K562 (cell line): ENCODE measurements at regions not wholly inside any gene's neighbourhood (a gene's known extent, or its start where the extent isn't known, plus 50 kb on each side); places are given as distances from the start of the nearest gene placed in this dataset.

Experiments
- ARID1B ChIP-seq: fragments of 450-650 bp; IDR thresholded peaks from 2 replicates; pipeline ENCODE4 v1.6.1; 2016; ENCODE audit warnings: antibody characterized with exemption, mild to moderate bottlenecking, inconsistent platforms
- ATF1 ChIP-seq, 2 experiments: fragments of 450-650 bp in 1 of 2; IDR thresholded peaks; 2 replicates each; pipeline ENCODE4 v1.6.1; 2016; ENCODE audit warnings: missing compliant biosample characterization in 1 of 2, missing genetic modification characterization in 1 of 2
- E2F3 ChIP-seq: fragments of 250-450 bp; sonication (Bioruptor Pico); IDR thresholded peaks from 2 replicates; pipeline ENCODE4 v1.4.0; 2020; ENCODE audit warnings: mild to moderate bottlenecking
- GTF2B ChIP-seq: IDR thresholded peaks from 2 replicates; pipeline ENCODE4 v1.6.1; 2011; ENCODE audit not compliant: insufficient read length; ENCODE audit errors: extremely low read depth
- HDAC2 ChIP-seq: fragments of 450-650 bp; IDR thresholded peaks from 2 replicates; pipeline ENCODE4 v1.6.1; 2016; ENCODE audit warnings: mild to moderate bottlenecking
- JUN ChIP-seq, 2 experiments: sonication (generic) in 1 of 2; formaldehyde crosslinking in 1 of 2; IDR thresholded peaks; 2 replicates each; pipeline versions ENCODE4 v1.6.1 to v1.8.0; 2012 to 2022; ENCODE audit warnings: borderline replicate concordance in 2 of 2, mild to moderate bottlenecking in 2 of 2, improper control_type of control experiment in 1 of 2, low read depth in 1 of 2, low read length in 1 of 2, missing genetic modification reagents in 1 of 2
- KAT2B ChIP-seq: IDR thresholded peaks from one replicate; pipeline ENCODE4 v1.6.1; 2012; ENCODE audit warnings: low read depth, mild to moderate bottlenecking, control low read depth, inconsistent platforms, low read length, moderate library complexity
- MAZ ChIP-seq, 2 experiments: fragments of 450-650 bp in 1 of 2; sonication (generic) in 1 of 2; formaldehyde crosslinking; IDR thresholded peaks in 1 of 2; conservative IDR thresholded peaks in 1 of 2; 2 replicates each; pipeline versions ENCODE4 v1.4.0 to v1.5.0; 2020; ENCODE audit warnings: mild to moderate bottlenecking in 1 of 2, missing genetic modification reagents in 1 of 2
- MED1 ChIP-seq: sonication (generic); formaldehyde crosslinking; IDR thresholded peaks from 2 replicates; pipeline ENCODE4 v1.8.1; 2023; ENCODE audit warnings: missing genetic modification reagents, borderline replicate concordance
- NONO ChIP-seq, 2 experiments: fragments of 200-400 bp in 1 of 2; fragments of 450-650 bp in 1 of 2; formaldehyde crosslinking in 1 of 2; IDR thresholded peaks; 2 replicates each; pipeline ENCODE4 v1.6.1; 2017; ENCODE audit warnings: low read depth in 2 of 2, mild to moderate bottlenecking in 2 of 2, moderate library complexity in 2 of 2, low read length in 1 of 2
- NR2C1 ChIP-seq, 2 experiments: fragments of 450-650 bp; IDR thresholded peaks; 2 replicates each; pipeline ENCODE4 v1.6.1; 2017; ENCODE audit warnings: mild to moderate bottlenecking in 2 of 2, antibody characterized with exemption in 1 of 2, inconsistent platforms in 1 of 2, missing compliant biosample characterization in 1 of 2, missing genetic modification characterization in 1 of 2
- NR2C2 ChIP-seq, 2 experiments: fragments of 200-800 bp in 1 of 2; sonication (Bioruptor generic) in 1 of 2; sonication (generic) in 1 of 2; formaldehyde crosslinking in 1 of 2; IDR thresholded peaks; 2 replicates each; pipeline versions ENCODE4 v1.6.1 to v1.8.0; 2016 to 2022; ENCODE audit warnings: mild to moderate bottlenecking in 1 of 2, missing compliant biosample characterization in 1 of 2, missing genetic modification characterization in 1 of 2, missing genetic modification reagents in 1 of 2
- PHF8 ChIP-seq: fragments of 200-600 bp; sonication (generic); IDR thresholded peaks from 2 replicates; pipeline ENCODE4 v1.6.1; 2012; ENCODE audit warnings: mixed run types, mild to moderate bottlenecking, inconsistent platforms, low read length, moderate library complexity, borderline replicate concordance
- SRSF1 ChIP-seq: fragments of 200-400 bp; formaldehyde crosslinking; IDR thresholded peaks from 2 replicates; pipeline ENCODE4 v1.6.1; 2017; ENCODE audit warnings: mild to moderate bottlenecking, low read depth, low read length, moderate library complexity
- TFAP4 ChIP-seq: sonication (generic); formaldehyde crosslinking; IDR thresholded peaks from 2 replicates; pipeline ENCODE4 v1.8.0; 2022; ENCODE audit warnings: missing genetic modification reagents, mild to moderate bottlenecking, moderate library complexity, borderline replicate concordance
- ZBTB12 ChIP-seq: fragments of 250-450 bp; sonication (Bioruptor Pico); IDR thresholded peaks from 2 replicates; pipeline ENCODE4 v1.4.0; 2020
- ZNF511 ChIP-seq: sonication (generic); formaldehyde crosslinking; IDR thresholded peaks from 2 replicates; pipeline ENCODE4 v1.8.0; 2022; ENCODE audit warnings: mild to moderate bottlenecking, missing genetic modification reagents
- ZNF592 ChIP-seq: fragments of 450-650 bp; IDR thresholded peaks from 2 replicates; pipeline ENCODE4 v1.6.1; 2017; ENCODE audit warnings: antibody characterized with exemption, mild to moderate bottlenecking

- no peak for TF ChIP-seq JUN (IDR thresholded peaks at IDR 0.05; ENCODE audit: borderline replicate concordance, low read depth, low read length)
- TF ChIP-seq JUN (CRISPR knock-in tag; IDR thresholded peaks at IDR 0.05; ENCODE audit: borderline replicate concordance): no peak
- TF ChIP-seq E2F3 (CRISPR knock-in tag): 0 out of 2 replicates have a peak, but pooled peaks have one; percentile 67
- peak; percentile 36; the same call in 1 of the 2 replicates for TF ChIP-seq ATF1 (CRISPR knock-in tag; IDR thresholded peaks at IDR 0.05)
- TF ChIP-seq ATF1 (tag; IDR thresholded peaks at IDR 0.05): peak; percentile 92
- TF ChIP-seq GTF2B: no peak
- TF ChIP-seq ZNF592: no peak
- TF ChIP-seq ZNF511 (CRISPR knock-in tag): peak; percentile 60
- peak; percentile 66 for TF ChIP-seq ZBTB12 (CRISPR knock-in tag)
- TF ChIP-seq NONO (IDR thresholded peaks at IDR 0.05; ENCODE audit: low read depth in 2 of 2, low read length in 1 of 2): no peak
- no peak for TF ChIP-seq MED1 (CRISPR knock-in tag)
- TF ChIP-seq NR2C2 (CRISPR knock-in tag; IDR thresholded peaks at IDR 0.05): peak; percentile 81
- TF ChIP-seq NR2C2 (tag; IDR thresholded peaks at IDR 0.05): peak; percentile 95
- TF ChIP-seq HDAC2: no peak
- no peak for TF ChIP-seq NR2C1 (IDR thresholded peaks at IDR 0.05)
- peak; percentile 92 for TF ChIP-seq NR2C1 (tag; IDR thresholded peaks at IDR 0.05)
- no peak for TF ChIP-seq SRSF1
- no peak for TF ChIP-seq ARID1B
- TF ChIP-seq KAT2B: no peak
- 0 out of 4 replicates have a peak, but pooled peaks of 1 of the 2 experiments have one; percentile 50 for TF ChIP-seq MAZ (CRISPR knock-in tag; conservative IDR thresholded peaks at IDR 0.05 in 1 of 2, IDR thresholded peaks at IDR 0.05 in 1 of 2)
- TF ChIP-seq PHF8: peak; percentile 57; the same call in 1 of the 2 replicates
- TF ChIP-seq TFAP4 (CRISPR knock-in tag): peak; percentile 56; the same call in 1 of the 2 replicates
These were observed 574.3 kb upstream of the GHITM start (continued) for GRCh38 chr10:83564889-83565588.
